D721Med (cell line): ENCODE measurements at regions not wholly inside any gene's neighbourhood (a gene's known extent, or its start where the extent isn't known, plus 50 kb on each side); places are given as distances from the start of the nearest gene placed in this dataset.
"Not testable (repeated sequence)": the region's sequence is repeated elsewhere in the genome, so short reads cannot be mapped to it uniquely, and the experiment has no call there.

Experiments used
- DNase-seq: peaks from one replicate; pipeline ENCODE4 v3.0.0; 2011; ENCODE audit warnings: low spot score; ENCODE audit not compliant: insufficient read length
- FAIRE-seq: peaks from 2 replicates; lab custom pipeline; 2011; peaks lifted over from hg19 to GRCh38; lab: Jason Lieb, UNC
- CTCF ChIP-seq: IDR thresholded peaks from 2 replicates; pipeline ENCODE4 v1.5.1; 2012; ENCODE audit warnings: mild to moderate bottlenecking, control low read depth; ENCODE audit not compliant: insufficient read depth; ENCODE audit errors: missing control alignments

GRCh38 chr3:147118611-147119010, 287.7 kb downstream of the ZIC4 start:
- no peak for FAIRE-seq
- TF ChIP-seq CTCF: no peak
- no peak for DNase-seq

DNA sequence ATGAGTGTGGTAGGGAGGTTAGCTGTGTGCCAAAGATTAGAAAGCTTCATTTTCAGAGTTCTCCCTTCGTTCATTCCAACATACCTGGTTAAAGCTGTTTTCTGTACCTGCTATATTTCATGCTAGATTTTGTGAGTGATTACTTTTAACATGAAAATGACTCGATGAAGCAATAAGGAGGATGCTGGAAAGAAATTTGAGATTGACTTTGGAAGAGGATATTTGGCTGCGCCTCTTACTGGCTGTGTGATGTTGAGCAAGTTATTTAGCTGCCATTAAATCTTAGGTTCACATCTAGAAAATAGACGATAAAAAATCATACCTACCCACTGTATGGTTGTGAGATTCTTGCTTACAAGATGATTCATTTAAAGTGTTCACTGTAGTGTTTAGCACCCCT, 288.7 kb downstream of the ZIC4 start:
- TF ChIP-seq CTCF: no peak
- DNase-seq (no peak), FAIRE-seq (no peak)

DNA sequence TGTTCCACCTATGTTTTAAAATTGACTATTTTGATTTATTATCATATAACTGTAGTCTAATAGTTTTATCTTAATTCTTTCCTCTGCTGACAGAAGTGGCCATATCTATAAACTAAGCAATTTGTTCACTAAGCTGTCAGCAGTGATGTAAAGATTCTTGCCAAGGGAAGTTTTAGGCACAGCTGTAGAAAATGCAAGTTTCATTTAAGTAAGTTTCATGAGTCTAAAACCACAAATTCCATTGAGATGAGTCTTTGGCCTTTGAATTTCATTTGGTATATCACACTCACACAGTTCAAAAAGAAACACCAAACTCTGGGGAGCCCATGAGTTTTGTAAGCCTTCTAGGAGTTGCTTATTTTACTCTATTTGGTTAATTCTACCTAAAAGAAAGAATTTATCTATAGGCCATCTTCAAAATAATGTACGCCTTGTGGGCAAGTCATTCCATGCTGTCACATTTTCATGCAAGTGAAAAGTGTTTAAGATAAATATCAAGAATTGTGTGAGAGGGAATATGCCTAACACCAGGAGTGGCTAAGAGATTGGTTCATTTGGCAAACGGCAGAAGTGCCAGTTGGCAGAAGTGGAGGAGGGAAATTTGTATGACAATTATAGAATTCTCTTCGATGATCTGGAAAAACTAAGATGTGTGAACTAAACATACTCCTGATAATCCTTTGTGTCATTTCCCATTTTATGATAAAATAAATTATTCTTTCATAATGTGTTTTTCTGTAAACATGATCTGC, 292.9 kb downstream of the ZIC4 start:
- no peak for TF ChIP-seq CTCF
- FAIRE-seq: no peak
- no peak for DNase-seq

GRCh38 chr3:147099076-147099475, 307.3 kb downstream of the ZIC4 start:
- FAIRE-seq: no peak
- TF ChIP-seq CTCF: no peak
- no peak for DNase-seq

GRCh38 chr3:147090461-147090860, 315.9 kb downstream of the ZIC4 start:
- no peak for TF ChIP-seq CTCF
- DNase-seq (no peak), FAIRE-seq (peak; percentile 6)

- no peak for DNase-seq
- no peak for TF ChIP-seq CTCF
- FAIRE-seq: no peak
These were observed 317.1 kb downstream of the ZIC4 start for GRCh38 chr3:147089286-147089685.

GRCh38 chr3:147059500-147059899, 346.8 kb downstream of the ZIC4 start:
- not testable (repeated sequence) for FAIRE-seq, DNase-seq
